HL-60 (cell line): ENCODE measurements at regions not wholly inside any gene's neighbourhood (a gene's known extent, or its start where the extent isn't known, plus 50 kb on each side); places are given as distances from the start of the nearest gene placed in this dataset.

ENCODE experiments used
- DNase-seq, 2 experiments: peaks; one replicate each; pipeline ENCODE4 v3.0.0-alpha.2; 2010 to 2020; ENCODE audit warnings: low read depth in 1 of 2, low spot score in 1 of 2
- H3K27ac ChIP-seq: fragments of 250-450 bp; sonication (Bioruptor Pico); replicated peaks from 2 replicates; pipeline ENCODE4 v1.5.1; 2020; ENCODE audit warnings: mild to moderate bottlenecking, moderate library complexity
- H3K27me3 ChIP-seq: fragments of 250-450 bp; sonication (Bioruptor Pico); 2 replicates; pipeline ENCODE4 v1.5.1; 2021; ENCODE audit warnings: mild to moderate bottlenecking, moderate library complexity; ENCODE audit not compliant: insufficient read depth, poor library complexity, severe bottlenecking
- H3K4me3 ChIP-seq: replicated peaks from 2 replicates; pipeline ENCODE4 v1.5.1; 2011; ENCODE audit warnings: mild to moderate bottlenecking, control low read depth, low read length; ENCODE audit not compliant: insufficient read depth
- GABPA ChIP-seq: IDR thresholded peaks from 2 replicates; pipeline ENCODE4 v1.6.1; 2012; ENCODE audit warnings: low read depth
- POLR2AphosphoS5 ChIP-seq: IDR thresholded peaks from 2 replicates; pipeline ENCODE4 v1.6.1; 2012; ENCODE audit warnings: low read depth
- SPI1 ChIP-seq: IDR thresholded peaks from 2 replicates; pipeline ENCODE4 v1.6.1; 2012; ENCODE audit warnings: low read depth, mild to moderate bottlenecking, borderline replicate concordance
- TF ChIP-seq, protein P1 (sequence below): IDR thresholded peaks from one replicate; pipeline ENCODE4 v1.5.1; 2011; ENCODE audit warnings: low read length, control low read depth, inconsistent platforms; ENCODE audit not compliant: insufficient read depth
- TF ChIP-seq, protein P2 (sequence below): IDR thresholded peaks from 2 replicates; pipeline ENCODE4 v1.6.1; 2012; ENCODE audit warnings: low read depth; ENCODE audit not compliant: insufficient replicate concordance

- no peak overlapping the region for H3K27ac ChIP-seq
- H3K27me3 ChIP-seq: no peaks in the 10 kb centered on the region
- TF ChIP-seq, protein P1, sequence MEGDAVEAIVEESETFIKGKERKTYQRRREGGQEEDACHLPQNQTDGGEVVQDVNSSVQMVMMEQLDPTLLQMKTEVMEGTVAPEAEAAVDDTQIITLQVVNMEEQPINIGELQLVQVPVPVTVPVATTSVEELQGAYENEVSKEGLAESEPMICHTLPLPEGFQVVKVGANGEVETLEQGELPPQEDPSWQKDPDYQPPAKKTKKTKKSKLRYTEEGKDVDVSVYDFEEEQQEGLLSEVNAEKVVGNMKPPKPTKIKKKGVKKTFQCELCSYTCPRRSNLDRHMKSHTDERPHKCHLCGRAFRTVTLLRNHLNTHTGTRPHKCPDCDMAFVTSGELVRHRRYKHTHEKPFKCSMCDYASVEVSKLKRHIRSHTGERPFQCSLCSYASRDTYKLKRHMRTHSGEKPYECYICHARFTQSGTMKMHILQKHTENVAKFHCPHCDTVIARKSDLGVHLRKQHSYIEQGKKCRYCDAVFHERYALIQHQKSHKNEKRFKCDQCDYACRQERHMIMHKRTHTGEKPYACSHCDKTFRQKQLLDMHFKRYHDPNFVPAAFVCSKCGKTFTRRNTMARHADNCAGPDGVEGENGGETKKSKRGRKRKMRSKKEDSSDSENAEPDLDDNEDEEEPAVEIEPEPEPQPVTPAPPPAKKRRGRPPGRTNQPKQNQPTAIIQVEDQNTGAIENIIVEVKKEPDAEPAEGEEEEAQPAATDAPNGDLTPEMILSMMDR: no peak
- TF ChIP-seq POLR2AphosphoS5 (no peak), SPI1 (no peak), GABPA (no peak)
- TF ChIP-seq, protein P2, sequence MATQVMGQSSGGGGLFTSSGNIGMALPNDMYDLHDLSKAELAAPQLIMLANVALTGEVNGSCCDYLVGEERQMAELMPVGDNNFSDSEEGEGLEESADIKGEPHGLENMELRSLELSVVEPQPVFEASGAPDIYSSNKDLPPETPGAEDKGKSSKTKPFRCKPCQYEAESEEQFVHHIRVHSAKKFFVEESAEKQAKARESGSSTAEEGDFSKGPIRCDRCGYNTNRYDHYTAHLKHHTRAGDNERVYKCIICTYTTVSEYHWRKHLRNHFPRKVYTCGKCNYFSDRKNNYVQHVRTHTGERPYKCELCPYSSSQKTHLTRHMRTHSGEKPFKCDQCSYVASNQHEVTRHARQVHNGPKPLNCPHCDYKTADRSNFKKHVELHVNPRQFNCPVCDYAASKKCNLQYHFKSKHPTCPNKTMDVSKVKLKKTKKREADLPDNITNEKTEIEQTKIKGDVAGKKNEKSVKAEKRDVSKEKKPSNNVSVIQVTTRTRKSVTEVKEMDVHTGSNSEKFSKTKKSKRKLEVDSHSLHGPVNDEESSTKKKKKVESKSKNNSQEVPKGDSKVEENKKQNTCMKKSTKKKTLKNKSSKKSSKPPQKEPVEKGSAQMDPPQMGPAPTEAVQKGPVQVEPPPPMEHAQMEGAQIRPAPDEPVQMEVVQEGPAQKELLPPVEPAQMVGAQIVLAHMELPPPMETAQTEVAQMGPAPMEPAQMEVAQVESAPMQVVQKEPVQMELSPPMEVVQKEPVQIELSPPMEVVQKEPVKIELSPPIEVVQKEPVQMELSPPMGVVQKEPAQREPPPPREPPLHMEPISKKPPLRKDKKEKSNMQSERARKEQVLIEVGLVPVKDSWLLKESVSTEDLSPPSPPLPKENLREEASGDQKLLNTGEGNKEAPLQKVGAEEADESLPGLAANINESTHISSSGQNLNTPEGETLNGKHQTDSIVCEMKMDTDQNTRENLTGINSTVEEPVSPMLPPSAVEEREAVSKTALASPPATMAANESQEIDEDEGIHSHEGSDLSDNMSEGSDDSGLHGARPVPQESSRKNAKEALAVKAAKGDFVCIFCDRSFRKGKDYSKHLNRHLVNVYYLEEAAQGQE: no peak
- no peak overlapping the region for H3K4me3 ChIP-seq
- no peak for DNase-seq
These were observed 1045.2 kb upstream of the NRXN1 start for GRCh38 chr2:52077159-52077558.

- H3K4me3 ChIP-seq: no peak overlapping the region
- TF ChIP-seq, protein P1: no peak
- TF ChIP-seq POLR2AphosphoS5 (no peak), SPI1 (no peak), GABPA (no peak)
- TF ChIP-seq, protein P2: no peak
- no peak overlapping the region for H3K27ac ChIP-seq
- no peak for DNase-seq
- no peaks in the 10 kb centered on the region for H3K27me3 ChIP-seq
These were observed 1042.3 kb upstream of the NRXN1 start for GRCh38 chr2:52074130-52074719.

GRCh38 chr2:52072949-52073348, 1041.0 kb upstream of the NRXN1 start:
- no peak overlapping the region for H3K27ac ChIP-seq
- H3K27me3 ChIP-seq: no peaks in the 10 kb centered on the region
- no peak for DNase-seq
- no peak for TF ChIP-seq GABPA
- TF ChIP-seq, protein P1: no peak
- TF ChIP-seq SPI1: no peak
- H3K4me3 ChIP-seq: no peak overlapping the region

GRCh38 chr2:52070665-52071064, 1038.7 kb upstream of the NRXN1 start:
- no peak for DNase-seq
- H3K4me3 ChIP-seq: no peak overlapping the region

More at GRCh38 chr2:52070665-52071064, 1038.7 kb upstream of the NRXN1 start:
- Histone ChIP-seq H3K27me3 (no peaks in the 10 kb centered on the region), H3K27ac (no peak overlapping the region)
- no peak for TF ChIP-seq POLR2AphosphoS5
- TF ChIP-seq, protein P2: no peak
- TF ChIP-seq, protein P1: no peak
